ENCODE measurements at regions not wholly inside any gene's neighbourhood (a gene's known extent, or its start where the extent isn't known, plus 50 kb on each side); places are given as distances from the start of the nearest gene placed in this dataset.
"Not testable (repeated sequence)": the region's sequence is repeated elsewhere in the genome, so short reads cannot be mapped to it uniquely, and the experiment has no call there.

- no peak for DNase-seq
Observed at GRCh38 chr2:220586980-220587530, 959.6 kb downstream of the SLC4A3 start.

- no peak for DNase-seq
Observed at GRCh38 chr2:220588148-220588547, 960.7 kb downstream of the SLC4A3 start.

- DNase-seq = no peak
Observed at GRCh38 chr2:220590476-220590875, 963.0 kb downstream of the SLC4A3 start.

GRCh38 chr2:220593526-220593925 is 966.1 kb downstream of the SLC4A3 start:
- no peak for DNase-seq

GRCh38 chr2:220601674-220602073 is 970.4 kb downstream of the EPHA4 start:
- no peak for DNase-seq

GRCh38 chr2:220613004-220613403 is 959.1 kb downstream of the EPHA4 start:
- not testable (repeated sequence) for DNase-seq

- no peak for DNase-seq
Observed at GRCh38 chr2:220614064-220614463, 958.0 kb downstream of the EPHA4 start.

GRCh38 chr2:220619525-220620220 is 952.4 kb downstream of the EPHA4 start:
- DNase-seq = no peak

- DNase-seq = no peak
Observed at GRCh38 chr2:220626603-220627002, 945.5 kb downstream of the EPHA4 start.

- DNase-seq = no peak
Observed at GRCh38 chr2:220628252-220628651, 943.9 kb downstream of the EPHA4 start.

- DNase-seq = no peak
Observed at GRCh38 chr2:220641137-220641536, 931.0 kb downstream of the EPHA4 start.

- no peak for DNase-seq
Observed at GRCh38 chr2:220646424-220646823, 925.7 kb downstream of the EPHA4 start.

- no peak for DNase-seq
Observed at GRCh38 chr2:220648628-220649027, 923.5 kb downstream of the EPHA4 start.

- DNase-seq = no peak
Observed at GRCh38 chr2:220653776-220654175, 918.3 kb downstream of the EPHA4 start.

GRCh38 chr2:220654322-220654721 is 917.8 kb downstream of the EPHA4 start:
- DNase-seq = no peak

GRCh38 chr2:220660277-220661145 is 911.6 kb downstream of the EPHA4 start:
- no peak for DNase-seq

GRCh38 chr2:220662431-220662830 is 909.7 kb downstream of the EPHA4 start:
- DNase-seq = no peak

- no peak for DNase-seq
Observed at GRCh38 chr2:220663065-220663464, 909.0 kb downstream of the EPHA4 start.

GRCh38 chr2:220664272-220665107 is 907.6 kb downstream of the EPHA4 start:
- DNase-seq = no peak

GRCh38 chr2:220665108-220665471 is 907.0 kb downstream of the EPHA4 start:
- no peak for DNase-seq

- no peak for DNase-seq
Observed at GRCh38 chr2:220669324-220669723, 902.8 kb downstream of the EPHA4 start.

- no peak for DNase-seq
Observed at GRCh38 chr2:220670511-220670910, 901.6 kb downstream of the EPHA4 start.

Measured in CD4-positive, alpha-beta T cell treated with Interleukin-17A for 1 hour (primary cell).